Renal pelvis (tissue), 1 donor: ENCODE measurements at regions not wholly inside any gene's neighbourhood (a gene's known extent, or its start where the extent isn't known, plus 50 kb on each side); places are given as distances from the start of the nearest gene placed in this dataset.
"Not testable (repeated sequence)": the region's sequence is repeated elsewhere in the genome, so short reads cannot be mapped to it uniquely, and the experiment has no call there.

Source experiments
- DNase-seq: peaks from one replicate; pipeline ENCODE4 v3.0.0-alpha.2; 2013

DNA sequence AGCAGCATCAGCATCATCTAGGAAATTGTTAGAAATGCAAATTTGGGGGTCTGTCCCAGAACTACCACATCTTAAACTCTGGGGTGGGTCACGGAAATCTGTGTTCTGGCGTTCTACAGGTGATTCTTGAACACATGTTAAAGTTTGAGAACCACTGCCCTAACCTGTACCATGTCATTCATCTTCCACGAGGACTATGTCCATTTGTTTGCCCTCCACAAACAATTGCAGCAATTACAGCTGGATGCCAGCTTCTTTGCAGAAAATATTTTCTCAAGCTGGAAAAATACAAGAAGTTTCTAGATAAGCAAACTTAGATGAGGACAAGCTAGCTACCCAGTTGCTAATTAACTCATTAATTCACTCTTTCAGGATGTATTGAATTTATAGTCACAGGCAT lies 54.1 kb downstream of the MAFB start:
- DNase-seq: no peak

DNA sequence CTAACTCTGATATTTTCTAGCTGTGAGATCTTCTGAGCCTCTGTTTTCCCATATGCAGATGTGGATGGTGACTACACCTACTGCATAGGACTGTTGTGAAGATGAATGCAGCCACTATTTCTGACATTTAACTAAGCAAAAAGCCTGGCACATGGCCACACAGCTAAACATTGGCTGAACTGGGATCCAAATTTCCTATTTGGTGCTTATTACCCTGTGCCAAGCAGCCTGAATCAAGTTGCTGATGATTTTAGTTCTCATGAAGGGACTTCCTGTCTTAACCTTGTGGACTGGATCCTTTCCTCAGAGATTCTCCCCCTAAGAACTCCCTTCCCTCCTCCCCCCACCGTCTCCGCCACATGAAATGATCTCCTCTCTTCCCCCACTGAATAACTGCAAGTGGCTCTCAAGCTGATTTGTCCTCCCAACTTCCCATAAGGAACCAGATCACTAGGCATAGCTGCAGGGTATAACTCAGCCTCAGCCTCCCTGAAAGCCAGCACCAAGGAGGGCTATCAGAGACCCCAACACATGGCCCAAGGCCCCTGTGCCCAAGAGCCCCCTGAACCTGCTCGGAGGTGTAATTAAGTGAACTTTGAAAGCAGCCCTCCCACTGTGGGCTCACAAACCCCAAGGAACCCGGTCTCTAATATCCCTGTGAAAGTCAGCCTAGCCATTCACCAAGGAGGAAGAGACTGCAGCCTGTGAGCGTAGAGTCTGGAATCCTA lies 55.7 kb downstream of the MAFB start:
- DNase-seq: no peak

DNA sequence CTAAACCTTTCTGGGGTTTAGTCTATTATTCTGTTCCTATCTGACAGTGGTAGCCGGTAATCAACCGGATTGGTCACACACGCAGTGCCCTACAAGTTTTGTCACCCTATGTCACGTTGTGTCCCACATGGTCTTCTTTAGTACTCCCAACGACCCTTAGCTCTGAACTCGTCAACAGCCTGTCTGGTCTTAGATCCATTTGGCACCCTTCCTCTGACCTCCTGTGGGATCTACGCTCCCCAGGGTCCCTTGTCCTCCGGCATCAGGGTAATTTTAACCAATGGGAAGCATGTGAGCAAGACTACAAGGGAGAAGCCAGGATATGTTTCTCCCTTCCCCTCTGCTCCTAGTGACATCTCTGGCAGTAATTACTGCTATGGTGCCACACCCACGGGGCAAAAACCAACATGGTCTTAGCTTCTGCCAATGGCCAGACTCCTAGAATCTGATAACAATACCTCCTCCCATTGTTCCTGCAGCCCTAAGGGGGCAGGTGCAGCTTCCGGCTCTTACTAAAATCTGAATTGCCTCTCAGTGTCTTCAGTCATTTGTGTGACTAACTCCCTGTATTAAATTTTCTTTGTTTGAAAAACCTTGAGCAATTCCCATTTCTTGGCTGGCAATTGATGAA lies 56.6 kb downstream of the MAFB start:
- no peak for DNase-seq

DNA sequence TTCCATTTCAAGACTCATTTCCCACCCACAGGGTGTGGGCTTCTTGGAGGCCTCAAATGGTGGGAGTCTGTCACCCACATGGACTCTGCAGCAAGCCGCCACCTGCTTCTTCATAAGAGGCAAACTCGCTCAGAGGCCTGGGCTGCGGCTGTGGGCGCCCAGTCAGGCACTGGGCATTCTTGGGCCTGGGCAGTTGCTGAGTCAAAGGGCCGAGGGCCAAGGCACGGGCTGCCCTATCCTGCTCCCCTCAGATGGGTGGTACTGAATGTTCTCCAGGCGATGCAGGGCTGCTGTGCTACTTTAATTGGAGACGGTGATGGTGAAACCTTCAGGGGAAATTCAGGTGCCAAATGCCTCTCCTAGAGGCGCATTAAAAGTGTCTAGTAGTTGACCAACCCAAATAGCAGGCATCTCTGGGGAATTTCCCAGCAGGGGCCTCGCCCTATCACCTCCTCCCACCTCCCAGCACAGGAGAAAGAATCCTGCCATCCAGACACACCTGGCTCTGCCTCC lies 57.9 kb downstream of the MAFB start:
- no peak for DNase-seq

DNA sequence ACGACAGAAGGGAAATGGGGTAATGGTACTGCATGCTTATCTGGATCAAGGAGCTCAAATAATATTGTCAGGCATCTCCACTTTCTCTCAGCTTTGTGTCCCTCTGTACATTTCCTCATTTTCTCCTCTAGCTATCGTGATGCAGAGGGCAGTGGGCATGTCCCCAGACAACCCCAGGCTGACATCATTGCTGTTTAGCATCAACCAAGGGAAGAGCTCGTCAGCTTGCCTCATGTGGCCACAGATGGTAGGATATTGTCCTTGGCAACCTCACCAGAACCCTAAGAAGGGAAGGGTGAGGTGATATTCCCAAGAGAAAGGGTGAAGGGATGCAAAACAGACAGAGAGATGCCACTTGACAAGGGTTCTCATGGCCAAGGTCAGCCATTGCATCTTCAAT lies 58.3 kb downstream of the MAFB start:
- DNase-seq: no peak

DNA sequence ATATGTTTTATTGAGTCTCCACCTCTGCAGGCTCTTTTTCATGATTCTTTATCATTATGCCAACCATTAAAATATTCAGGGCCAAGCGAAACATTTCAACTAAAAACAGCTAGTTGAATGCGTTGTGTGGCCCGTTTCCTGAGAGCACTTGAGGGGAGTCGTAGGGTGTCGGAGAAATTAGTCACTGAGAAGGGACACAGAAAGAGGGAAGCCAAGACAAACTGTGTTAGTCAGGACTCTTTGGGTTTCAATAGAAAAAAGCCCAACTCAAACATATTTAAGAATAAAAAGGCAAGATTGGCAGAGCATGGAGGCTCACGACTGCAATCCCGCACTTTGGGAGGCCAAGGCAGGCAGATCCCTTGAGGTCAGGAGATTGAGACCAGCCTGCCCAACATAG lies 58.9 kb downstream of the MAFB start:
- DNase-seq: no peak

DNA sequence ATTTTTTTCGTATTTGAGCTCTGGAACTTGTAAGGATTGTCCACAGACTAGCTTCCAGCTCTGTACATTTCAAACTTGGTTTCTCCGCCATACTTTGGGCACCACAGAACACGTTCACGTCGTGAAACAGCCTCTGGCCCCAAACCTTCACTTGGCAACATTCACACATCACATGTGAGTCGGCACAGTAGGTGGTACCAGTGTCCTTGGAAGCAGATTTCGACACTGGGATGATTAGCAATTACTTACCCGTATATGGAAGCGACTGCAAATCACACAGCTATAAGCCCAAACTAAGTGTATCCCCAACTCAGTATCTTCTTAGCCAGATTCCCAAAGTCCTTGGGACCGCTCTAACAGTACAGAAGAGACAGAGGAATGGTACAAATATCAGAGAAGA lies 60.2 kb downstream of the MAFB start:
- DNase-seq: no peak

DNA sequence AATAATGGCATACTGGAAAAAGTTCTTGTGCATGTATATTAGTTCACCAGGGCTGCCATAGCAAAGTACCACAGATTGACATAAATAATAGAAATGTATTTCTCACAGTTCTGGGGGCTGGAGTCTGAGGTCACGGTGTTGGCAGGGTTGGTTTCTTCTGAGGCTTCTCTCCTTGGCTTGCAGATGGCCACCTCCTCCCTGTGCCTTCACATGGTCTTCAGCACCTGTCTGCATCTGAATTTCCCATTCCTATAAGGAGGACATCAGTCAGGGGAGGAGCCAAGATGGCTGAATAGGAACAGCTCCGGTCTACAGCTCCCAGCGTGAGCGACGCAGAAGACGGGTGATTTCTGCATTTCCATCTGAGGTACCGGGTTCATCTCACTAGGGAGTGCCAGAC lies 70.0 kb downstream of the MAFB start:
- not testable (repeated sequence) for DNase-seq

DNA sequence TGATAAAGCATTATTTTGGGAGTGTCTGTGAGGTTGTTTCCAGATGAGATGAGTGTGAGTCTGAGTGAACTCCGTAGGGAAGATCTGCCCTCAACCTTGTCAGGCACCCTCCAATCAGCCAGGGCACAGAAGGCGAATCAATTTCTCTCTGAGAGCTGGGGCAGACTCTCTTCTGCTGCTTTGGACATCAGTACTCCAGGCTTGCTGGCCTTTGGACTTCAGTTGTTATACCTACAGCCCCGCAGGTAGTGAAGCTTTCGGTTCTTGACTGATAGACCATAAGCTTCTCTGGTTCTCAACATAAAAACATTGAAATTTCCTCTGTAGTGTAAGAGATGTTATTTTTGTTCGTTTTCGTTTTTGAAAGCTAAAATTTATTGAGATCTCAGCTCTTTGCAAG lies 71.4 kb downstream of the MAFB start:
- no peak for DNase-seq

DNA sequence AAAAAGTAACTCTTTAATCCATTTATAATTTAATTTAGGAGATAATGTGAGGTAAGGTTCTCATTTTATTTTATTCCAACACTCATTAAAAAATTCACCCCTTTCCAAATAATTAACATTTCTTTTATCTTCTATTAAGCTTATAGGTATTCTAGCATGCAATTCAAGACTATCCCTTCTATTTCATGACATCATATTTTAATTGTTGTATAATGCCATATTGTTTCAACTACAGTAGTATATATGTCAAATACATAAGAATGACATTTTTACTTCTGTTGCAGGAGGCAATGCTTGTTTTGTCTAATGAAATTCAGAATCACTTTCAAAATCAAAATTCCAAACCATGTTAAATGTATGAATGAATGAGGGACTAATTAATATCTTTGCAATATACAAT lies 76.2 kb downstream of the MAFB start:
- no peak for DNase-seq

DNA sequence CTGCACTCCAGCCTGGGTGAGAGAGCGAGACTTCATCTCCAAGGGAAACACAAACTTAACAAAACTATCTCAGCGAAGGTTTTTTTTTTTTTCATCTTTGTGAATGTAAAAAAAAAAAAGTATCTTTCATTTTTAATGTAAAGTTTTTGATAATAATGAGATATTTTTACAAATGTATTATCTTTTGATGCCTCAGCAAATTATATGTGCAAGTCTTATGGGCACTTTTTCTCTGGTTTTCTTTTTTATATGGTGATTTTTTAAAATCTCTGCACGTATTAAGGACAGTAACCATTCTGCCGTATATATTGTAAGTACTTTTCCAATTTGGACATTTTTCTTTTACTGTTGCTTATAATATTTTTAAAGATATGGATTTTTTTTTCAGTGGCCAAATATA lies 76.8 kb downstream of the MAFB start:
- DNase-seq: no peak

DNA sequence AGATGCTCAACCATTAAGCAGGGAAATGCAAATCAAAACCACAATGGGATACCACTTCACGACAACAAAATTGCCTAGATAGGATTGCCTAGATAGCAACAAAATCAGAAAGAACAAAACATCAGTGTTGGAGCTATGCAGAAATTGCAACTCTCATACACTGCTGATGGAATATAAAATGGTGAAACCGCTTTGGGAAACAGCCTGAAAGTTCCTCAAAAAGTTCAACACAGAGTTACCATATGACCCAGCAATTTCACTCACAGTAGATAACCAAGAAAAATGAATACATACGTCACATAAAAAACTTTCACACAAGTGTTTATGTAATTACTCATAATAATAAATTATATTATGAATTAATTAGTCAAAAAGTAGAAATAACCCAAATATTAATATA lies 78.3 kb downstream of the MAFB start:
- no peak for DNase-seq

DNA sequence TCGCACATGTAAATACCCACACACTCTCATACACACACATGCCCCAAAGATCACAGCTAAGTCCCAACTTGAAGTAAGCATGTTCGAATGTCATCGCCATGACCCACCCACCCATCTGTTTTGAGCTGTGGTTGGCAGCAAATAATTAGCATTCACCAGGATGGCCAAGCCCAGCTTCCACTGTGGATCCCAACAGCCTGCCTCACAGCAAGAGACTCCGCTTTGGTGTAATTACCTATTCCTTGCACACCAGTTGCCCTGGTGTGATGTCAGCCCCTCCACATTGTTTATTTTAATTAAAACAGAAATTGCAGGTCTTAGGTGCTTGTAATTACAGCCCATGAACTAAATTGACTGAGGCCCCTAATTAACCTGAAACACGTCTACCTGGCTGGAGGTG lies 81.1 kb downstream of the MAFB start:
- no peak for DNase-seq

DNA sequence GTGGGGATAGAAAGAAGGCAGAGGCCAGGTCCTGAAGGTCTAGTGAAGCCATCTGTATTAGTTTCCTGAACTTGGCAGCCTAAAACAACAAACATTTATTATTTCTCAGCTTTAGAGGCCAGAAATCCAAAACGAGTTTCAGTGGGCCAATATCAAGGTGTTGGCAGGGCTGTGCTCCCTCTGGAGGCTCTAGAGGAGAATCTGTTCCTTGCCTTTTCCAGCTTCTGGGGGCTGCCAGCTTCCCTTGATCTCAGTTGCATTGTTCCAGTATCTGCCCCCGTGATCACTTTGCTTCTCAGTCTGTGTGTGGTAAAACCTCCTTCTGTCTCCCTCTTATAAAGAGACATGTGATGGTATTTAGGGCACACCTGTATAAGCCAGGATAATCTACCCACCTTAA lies 82.4 kb downstream of the MAFB start:
- no peak for DNase-seq

DNA sequence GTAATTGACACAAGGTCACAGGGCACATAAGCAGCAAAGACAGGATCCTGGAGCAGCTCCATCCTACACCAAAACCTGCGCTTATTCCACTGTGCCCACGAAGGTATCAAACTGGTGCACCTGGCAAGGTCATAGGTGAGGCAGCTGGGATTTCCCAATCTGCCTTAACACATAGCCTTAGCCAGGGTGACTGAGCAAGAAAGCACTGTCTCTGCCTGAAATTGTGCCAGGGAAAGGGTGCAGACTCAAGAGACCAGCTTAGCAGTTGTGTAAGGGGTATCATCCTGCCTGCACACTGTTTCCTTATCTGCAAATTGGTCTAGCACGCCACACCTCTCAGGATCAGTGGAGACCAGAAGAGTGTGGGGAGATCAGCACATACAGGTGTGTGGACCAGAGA lies 82.8 kb downstream of the MAFB start:
- DNase-seq: no peak

DNA sequence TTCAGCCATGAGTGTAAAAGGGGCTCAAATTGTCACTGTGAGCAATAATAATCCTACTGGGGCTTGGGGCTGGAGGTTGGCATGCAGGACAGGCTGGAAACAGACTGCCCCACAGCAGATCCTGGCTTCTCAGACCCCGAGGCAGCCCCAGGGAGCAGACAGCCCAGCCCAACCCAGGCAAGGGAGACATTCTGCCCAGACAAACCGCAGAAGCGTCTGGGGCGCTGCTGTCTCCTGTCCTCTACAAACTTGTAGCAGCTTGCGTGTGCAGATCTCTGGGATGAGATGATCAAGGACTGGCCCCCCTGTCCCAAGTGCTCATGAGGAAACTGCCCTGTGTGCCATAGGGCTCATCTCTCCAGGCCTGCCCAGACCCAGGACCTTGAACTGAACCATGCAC lies 84.6 kb downstream of the MAFB start:
- DNase-seq: no peak

DNA sequence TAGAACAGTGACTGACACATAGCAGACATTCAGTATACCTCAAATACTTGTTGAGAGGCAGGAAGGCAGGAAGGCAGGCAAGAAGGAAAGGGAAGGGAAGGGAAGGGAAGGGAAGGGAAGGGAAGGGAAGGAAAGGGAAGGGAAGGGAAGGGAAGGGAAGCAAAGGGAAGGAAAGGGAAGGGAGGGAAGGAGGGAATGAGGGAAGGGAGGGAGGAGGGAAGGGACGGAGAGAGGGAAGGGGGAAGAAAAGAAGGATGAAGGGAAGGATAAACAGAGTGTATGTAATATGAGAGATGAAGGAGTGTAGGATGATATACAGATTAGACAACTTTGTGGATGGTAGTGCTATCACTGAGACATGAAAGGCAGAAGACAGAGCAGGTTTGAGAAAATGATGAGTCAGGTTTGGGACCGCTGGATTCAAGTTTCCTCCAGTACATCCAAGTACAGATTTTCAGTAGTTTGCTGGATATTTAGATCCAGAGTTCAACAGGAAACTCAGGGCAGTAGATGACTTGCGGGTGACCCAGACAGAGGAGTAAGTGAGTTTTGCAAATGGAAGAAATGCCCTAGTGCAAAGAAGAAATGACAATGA lies 85.9 kb downstream of the MAFB start:
- DNase-seq: no peak

DNA sequence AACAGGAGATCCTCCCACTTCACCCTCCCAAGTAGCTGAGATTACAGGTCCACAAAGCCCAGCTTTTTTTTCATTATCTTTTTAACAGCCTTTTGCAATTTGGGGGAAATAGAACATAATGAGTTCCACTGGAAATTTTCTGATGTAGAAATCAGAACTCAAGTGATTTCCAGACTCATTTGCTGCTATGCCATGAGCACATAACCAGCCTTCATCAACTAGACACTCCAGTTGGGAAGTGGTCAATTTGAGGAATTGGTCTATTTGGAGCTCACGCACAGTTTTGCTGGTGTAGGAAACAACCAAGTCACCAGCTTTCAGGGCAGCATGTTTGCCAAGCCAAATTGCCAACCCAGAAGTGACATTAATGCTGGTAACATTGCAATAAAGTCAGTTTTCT lies 86.7 kb downstream of the MAFB start:
- DNase-seq: no peak

DNA sequence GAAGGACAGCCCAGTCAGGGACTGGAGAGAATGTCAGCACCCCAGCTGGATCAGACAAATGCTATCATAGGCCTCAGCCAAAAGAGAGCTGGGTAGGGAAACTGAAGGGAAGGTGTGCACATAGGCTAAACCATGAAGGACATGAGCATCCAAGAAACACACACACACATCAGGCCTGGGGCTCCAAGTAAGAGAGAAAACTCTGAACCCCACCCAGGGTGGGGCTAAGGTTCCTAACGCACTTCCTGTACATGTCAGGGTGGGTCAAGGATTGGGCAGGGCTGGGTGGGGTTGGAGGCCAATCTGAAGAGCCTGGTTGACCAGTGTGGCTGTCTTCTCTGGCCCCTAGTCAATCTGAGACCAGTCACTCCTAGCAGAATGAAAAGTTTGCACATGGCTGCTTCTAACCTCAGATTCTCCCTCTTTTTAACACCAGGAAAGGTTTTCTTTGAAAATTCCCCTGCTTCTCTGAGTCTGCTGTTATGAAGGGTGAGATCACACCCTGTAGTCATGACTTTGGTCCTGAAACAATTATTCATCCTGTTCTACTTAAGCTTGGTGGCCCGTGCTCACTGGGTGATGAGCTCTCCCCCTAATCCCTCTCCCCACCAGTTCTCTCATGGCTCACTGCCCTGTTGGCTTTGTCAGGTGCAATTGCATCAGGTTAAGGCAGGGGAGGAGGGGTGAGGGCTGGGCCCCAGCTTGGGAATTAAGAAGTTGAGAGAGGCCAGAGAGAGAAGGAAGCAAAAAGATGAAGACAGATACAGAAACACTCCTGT lies 88.4 kb downstream of the MAFB start:
- DNase-seq: no peak

DNA sequence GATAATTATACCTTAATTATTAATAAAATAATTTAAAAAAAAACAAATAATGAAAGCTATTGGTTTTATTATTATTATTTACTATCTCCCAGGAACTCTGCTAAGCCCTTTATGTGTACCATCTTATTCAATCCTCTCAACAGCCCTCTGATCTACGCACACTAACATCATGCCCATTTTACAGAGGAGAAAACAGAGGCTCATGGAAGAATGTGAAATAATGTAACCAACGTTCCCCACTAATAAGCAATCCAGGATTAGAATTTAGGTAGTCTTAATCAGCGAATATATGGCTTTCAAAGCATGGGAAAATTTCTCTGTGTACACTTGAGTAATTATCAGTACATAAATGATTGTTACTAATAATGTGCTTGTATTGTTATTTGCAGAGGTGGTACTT lies 89.0 kb downstream of the MAFB start:
- no peak for DNase-seq

DNA sequence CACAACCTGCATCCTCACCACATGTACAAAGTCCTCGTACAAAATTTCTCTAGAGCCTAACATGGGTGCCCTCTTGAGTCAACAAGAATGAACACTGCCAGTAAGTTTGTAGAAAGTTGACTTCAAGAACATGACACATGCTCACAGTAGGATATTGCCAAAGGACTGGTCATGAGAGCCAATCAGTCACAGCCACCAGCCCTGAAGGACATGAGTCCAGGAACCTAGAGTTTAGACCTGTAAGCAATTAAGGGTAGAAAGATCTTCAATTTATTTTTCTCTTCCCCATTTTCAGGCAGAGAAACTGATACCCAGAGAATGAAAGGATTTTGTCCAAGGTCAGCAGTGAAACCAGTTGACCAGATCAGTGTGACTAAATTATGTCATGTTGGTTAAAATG lies 96.1 kb downstream of the MAFB start:
- no peak for DNase-seq

DNA sequence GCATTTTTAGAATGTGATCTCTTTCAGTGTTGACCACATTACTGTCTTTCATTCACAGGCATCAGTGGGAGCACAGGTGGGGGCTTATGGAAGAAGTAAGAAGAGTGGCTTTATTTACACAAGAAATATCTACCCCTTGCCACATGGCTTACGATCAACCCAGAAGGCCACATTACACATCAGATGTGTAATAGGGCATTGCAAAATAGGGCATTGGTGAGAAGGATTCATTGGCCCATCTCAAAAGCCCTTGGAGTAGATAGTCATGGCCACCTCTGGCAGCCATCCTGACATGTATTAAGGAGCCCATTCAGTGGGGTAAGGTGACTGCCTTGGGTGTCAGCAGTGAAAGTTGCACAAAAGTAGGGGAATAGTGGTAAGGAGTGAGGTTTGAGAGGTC lies 97.5 kb downstream of the MAFB start:
- DNase-seq: no peak

DNA sequence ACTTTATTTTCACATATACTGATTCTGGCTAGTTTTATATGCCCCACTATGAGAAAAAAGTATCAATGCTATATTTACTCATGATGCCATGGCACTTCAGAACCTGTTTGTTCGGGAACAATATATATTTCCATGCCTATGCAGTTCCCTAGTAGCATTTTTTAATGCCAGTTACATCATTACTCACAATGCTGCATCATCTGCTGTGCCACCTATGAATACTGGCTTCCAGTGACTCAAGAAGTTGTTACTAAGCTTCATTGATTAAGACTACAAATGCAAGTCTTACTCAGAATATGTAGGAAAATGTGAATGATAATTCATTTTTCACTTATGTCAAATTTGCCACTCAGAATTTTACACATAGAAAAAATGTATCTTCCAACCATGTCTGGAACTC lies 97.9 kb downstream of the MAFB start:
- DNase-seq: no peak
